ENCODE measurements at regions not wholly inside any gene's neighbourhood (a gene's known extent, or its start where the extent isn't known, plus 50 kb on each side); places are given as distances from the start of the nearest gene placed in this dataset.

DNA sequence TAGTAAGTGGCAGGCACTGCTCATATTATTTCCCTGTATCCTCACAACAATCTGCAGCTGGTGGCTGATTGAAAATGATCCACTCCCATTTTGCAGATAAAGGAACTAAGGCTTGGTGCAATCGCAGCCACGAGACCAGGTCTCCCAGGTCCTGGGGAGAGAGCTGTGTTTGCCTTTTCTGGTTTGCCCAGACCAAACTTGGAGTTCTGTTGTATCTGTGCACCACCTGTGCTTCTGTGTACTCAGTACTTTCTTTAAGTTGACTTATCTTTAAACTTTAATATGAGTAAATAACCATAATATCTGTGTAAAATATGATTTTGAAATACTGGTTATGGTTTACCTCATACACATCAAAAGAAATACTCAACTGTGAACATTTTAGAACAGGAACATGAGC lies 625.7 kb upstream of the CFAP20DC start:
- Histone ChIP-seq H3K9me3 (no peaks in the 10 kb centered on the region), H3K27ac (no peak overlapping the region), H3K4me1 (no peaks in the 10 kb centered on the region), H3K4me3 (no peak overlapping the region), H3K27me3 (no peaks in the 10 kb centered on the region), H3K36me3 (no peaks in the 10 kb centered on the region)
- DNase-seq (ENCODE audit: extremely low spot score in 2 of 2) = no peak
- intact Hi-C loops (cut with DNase I) = no loop called here
- TF ChIP-seq POLR2AphosphoS5 (IDR thresholded peaks at IDR 0.05; ENCODE audit: insufficient read depth in 1 of 2, low read depth in 1 of 2) (no peak), POLR2A (IDR thresholded peaks at IDR 0.05) (no peak), CTCF (IDR thresholded peaks at IDR 0.05) (no peak)

DNA sequence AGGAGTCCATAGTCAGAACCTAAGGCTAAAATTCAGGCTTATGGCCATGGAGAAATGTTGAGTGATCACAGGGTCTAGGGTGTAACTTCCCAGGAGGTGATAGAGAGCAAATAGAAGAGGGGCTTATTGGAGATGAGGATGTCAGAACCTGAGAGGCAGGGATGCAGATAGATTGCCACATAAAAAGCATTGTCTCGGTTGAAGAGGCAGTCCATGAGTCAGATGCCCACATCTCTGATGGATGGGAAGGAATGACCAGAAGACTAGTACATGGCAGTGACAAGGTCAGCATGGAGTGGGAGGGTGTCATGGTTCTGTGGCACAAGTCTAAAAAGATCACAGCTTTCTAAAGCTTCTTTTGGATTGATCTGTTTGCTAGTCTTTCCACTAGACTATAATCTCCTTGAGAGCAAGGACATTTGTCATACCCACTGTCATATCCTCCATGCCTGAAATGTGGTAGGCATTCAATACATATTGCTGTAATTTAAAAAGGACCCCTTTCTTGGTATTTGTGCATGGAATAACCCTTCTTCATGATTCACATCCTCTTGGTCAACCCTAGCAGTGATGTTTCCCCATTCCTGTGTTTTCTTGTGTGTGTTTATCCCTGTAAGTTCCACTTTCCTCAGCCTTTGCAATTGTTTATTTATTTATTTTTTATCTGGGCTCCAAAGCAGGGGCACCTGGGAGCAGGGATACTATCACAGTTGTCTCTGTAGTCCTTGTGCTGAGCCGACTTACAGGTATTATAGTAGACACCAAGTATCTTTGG lies 613.4 kb upstream of the CFAP20DC start:
- no peaks in the 10 kb centered on the region for H3K27me3 ChIP-seq
- intact Hi-C loops (cut with DNase I) = no loop called here
- no peaks in the 10 kb centered on the region for H3K36me3 ChIP-seq
- no peak overlapping the region for H3K27ac ChIP-seq
- no peaks in the 10 kb centered on the region for H3K9me3 ChIP-seq
- DNase-seq (ENCODE audit: extremely low spot score in 2 of 2) = no peak
- no peaks in the 10 kb centered on the region for H3K4me1 ChIP-seq
- TF ChIP-seq POLR2AphosphoS5 (IDR thresholded peaks at IDR 0.05; ENCODE audit: insufficient read depth in 1 of 2, low read depth in 1 of 2) = no peak
- no peak for TF ChIP-seq POLR2A (IDR thresholded peaks at IDR 0.05)
- TF ChIP-seq CTCF (IDR thresholded peaks at IDR 0.05) = no peak
- H3K4me3 ChIP-seq = no peak overlapping the region

DNA sequence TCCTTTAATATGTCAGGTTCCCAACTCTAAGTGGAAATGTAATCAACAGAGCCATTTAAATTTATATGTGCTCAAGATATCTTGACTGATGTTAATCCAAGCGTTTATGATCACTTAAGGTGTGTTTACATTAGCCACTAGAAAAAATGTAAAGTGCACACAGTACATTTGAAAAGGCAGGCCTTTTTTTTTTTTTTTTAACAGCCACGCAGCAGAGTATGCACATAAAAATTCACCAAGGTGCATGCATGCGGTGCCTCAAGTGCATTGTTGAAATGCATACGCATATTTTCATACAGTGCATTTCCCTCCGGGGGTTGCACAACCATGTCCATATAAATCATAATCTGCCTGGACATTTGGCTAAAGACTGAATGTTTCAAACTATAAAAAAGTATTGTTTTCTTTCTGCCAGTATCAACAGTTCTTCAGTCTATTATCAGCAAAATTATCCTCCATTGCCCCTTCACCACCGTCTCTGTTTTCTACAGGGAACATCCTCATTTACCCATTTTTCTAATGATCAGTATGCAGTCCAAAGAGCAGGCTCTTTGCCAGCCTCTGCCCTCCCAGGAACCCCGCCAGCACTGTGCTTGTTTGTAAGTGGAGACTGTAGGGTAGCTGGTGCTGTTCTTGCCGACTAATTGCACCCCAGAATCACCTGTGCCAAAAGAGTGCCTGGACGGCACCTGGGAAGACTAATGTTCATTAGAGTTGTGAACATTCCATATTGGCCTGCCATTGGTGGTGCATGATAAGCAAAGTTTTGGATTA lies 611.2 kb upstream of the CFAP20DC start:
- Histone ChIP-seq H3K4me1 (no peaks in the 10 kb centered on the region), H3K27ac (no peak overlapping the region), H3K36me3 (no peaks in the 10 kb centered on the region), H3K9me3 (no peaks in the 10 kb centered on the region), H3K27me3 (no peaks in the 10 kb centered on the region), H3K4me3 (no peak overlapping the region)
- intact Hi-C loops (cut with DNase I) = no loop called here
- no peak for DNase-seq (ENCODE audit: extremely low spot score in 2 of 2)
- TF ChIP-seq POLR2AphosphoS5 (IDR thresholded peaks at IDR 0.05; ENCODE audit: insufficient read depth in 1 of 2, low read depth in 1 of 2) = no peak
- TF ChIP-seq POLR2A (IDR thresholded peaks at IDR 0.05) = no peak
- TF ChIP-seq CTCF (IDR thresholded peaks at IDR 0.05) = no peak

GRCh38 chr3:59660376-59660775 lies 610.6 kb upstream of the CFAP20DC start:
- Histone ChIP-seq H3K27me3 (no peaks in the 10 kb centered on the region), H3K27ac (no peak overlapping the region), H3K9me3 (no peaks in the 10 kb centered on the region), H3K4me3 (no peak overlapping the region), H3K36me3 (no peaks in the 10 kb centered on the region), H3K4me1 (no peaks in the 10 kb centered on the region)
- intact Hi-C loops (cut with DNase I) = no loop called here
- no peak for TF ChIP-seq CTCF (IDR thresholded peaks at IDR 0.05)
- peak in 1 of 2 donors; percentile 12 for TF ChIP-seq POLR2AphosphoS5 (IDR thresholded peaks at IDR 0.05; ENCODE audit: insufficient read depth in 1 of 2, low read depth in 1 of 2)
- TF ChIP-seq POLR2A (IDR thresholded peaks at IDR 0.05) = no peak
- DNase-seq (ENCODE audit: extremely low spot score in 2 of 2) = no peak

DNA sequence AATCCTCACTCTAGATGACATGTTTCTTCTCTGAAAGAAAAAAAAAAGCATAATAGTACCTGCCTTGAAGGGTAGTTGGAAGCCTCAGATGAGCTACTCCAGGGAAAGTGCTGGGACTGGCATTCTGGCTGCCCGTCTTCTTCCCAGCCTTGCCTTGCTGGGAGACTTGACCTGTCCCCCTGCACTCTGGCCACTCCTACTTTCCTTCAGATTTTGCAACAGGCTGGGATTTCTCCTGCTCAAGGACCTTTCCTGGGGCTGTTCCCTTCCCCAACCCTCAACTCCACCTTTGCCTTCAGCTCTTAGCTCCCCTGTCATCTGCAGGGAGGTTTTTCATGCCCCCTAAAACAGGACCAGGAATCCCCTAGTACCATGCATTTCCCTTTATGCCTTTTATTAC lies 609.9 kb upstream of the CFAP20DC start:
- H3K9me3 ChIP-seq = no peaks in the 10 kb centered on the region
- no peaks in the 10 kb centered on the region for H3K4me1 ChIP-seq
- intact Hi-C loops (cut with DNase I) = no loop called here
- no peaks in the 10 kb centered on the region for H3K36me3 ChIP-seq
- H3K27me3 ChIP-seq = no peaks in the 10 kb centered on the region
- TF ChIP-seq POLR2AphosphoS5 (IDR thresholded peaks at IDR 0.05; ENCODE audit: insufficient read depth in 1 of 2, low read depth in 1 of 2) (no peak), POLR2A (IDR thresholded peaks at IDR 0.05) (no peak), CTCF (IDR thresholded peaks at IDR 0.05) (no peak)
- H3K27ac ChIP-seq = no peak overlapping the region
- no peak overlapping the region for H3K4me3 ChIP-seq
- no peak for DNase-seq (ENCODE audit: extremely low spot score in 2 of 2)

All from vagina (tissue), 2 donors.